GM13977 (cell line): ENCODE measurements at regions not wholly inside any gene's neighbourhood (a gene's known extent, or its start where the extent isn't known, plus 50 kb on each side); places are given as distances from the start of the nearest gene placed in this dataset.

Experiments
- DNase-seq: peaks from one replicate; pipeline ENCODE4 v3.0.0; 2012; ENCODE audit warnings: low spot score
- in situ Hi-C: fragments of 300-500 bp; cut with MboI; formaldehyde crosslinking; loops from one replicate; pipeline ENCODE4 v1.12.0; 2022; ENCODE audit warnings: low sequenced_read_pairs, low pct_unique_long_range_greater_than_20kb, mixed read lengths, inconsistent platforms; ENCODE audit not compliant: unreplicated experiment
- TF ChIP-seq, protein P1 (sequence below): IDR thresholded peaks from 2 replicates; pipeline ENCODE4 v1.5.1; 2012; ENCODE audit warnings: mild to moderate bottlenecking, control low read depth; ENCODE audit not compliant: insufficient read depth; ENCODE audit errors: extremely low read depth, missing control alignments

DNA sequence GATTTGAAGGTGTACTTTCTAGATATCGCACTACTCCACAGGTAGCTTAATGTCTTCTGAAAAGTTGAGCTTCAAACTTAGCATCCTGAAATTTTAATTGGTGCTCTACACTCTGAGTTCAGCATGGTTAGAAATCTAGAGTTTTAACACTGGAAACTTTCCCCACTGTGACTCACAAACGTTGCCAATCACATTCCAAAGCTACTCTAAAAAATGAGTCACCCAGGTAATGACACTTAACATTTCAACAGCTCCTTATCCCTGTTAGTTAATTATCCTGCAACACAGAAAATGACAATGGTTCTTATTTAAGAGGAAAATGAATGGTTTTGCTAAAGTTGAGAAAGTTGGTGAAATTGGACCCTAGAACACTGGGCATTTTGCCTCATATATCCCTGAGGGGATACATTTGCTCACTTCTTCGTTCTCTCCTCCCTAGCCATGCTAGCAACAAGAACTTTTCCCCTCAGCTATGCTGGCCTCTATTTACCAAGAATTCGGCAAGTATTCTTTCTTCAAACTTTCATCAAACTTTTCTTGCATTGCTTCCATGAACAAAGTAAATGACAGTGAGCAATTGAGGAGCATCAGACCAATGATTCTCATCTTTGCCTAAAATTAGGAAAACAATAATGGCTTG, 1024.1 kb upstream of the KLHL29 start:
- in situ Hi-C loops, result no loop called here
- TF ChIP-seq, protein P1, sequence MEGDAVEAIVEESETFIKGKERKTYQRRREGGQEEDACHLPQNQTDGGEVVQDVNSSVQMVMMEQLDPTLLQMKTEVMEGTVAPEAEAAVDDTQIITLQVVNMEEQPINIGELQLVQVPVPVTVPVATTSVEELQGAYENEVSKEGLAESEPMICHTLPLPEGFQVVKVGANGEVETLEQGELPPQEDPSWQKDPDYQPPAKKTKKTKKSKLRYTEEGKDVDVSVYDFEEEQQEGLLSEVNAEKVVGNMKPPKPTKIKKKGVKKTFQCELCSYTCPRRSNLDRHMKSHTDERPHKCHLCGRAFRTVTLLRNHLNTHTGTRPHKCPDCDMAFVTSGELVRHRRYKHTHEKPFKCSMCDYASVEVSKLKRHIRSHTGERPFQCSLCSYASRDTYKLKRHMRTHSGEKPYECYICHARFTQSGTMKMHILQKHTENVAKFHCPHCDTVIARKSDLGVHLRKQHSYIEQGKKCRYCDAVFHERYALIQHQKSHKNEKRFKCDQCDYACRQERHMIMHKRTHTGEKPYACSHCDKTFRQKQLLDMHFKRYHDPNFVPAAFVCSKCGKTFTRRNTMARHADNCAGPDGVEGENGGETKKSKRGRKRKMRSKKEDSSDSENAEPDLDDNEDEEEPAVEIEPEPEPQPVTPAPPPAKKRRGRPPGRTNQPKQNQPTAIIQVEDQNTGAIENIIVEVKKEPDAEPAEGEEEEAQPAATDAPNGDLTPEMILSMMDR, result no peak
- DNase-seq, result no peak

DNA sequence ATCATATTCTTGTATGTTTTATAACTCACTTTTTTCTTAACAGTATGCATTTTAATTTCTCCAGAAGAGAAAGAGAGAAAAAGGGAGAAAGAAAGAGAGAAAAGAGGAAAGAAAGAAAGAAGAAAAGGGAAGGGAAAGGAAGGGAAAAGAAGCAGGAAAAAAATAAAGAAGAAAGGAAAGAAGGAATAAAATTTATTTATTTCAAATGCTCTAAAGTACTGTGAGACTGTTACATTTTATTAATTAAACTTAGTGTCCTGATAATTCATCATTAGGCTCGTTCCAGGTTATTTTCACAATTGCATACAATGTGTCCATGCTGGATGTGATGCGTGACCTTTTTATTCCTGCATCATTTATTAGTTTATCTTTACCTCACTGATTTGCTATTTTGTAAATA, 1023.4 kb upstream of the KLHL29 start:
- DNase-seq, result no peak
- in situ Hi-C loops, result no loop called here
- TF ChIP-seq, protein P1, result no peak

DNA sequence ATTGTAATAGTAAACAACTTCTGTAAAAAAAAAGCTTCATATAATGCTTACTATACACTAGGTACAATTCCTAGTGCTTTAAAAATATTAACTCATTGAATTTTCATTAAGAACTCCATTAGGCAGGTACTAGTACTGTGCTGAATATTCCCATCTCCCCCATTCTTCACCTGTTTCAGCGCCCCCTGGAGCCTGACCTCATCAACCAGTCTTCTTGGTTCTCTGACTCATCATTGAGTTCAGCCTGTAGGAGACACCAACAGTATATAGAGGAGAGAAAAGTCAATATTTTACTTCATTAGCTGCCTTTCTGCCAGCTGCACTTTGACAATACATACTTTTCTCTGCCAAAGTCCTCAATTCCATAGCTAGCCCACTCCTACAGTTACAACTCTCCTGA, 1009.9 kb upstream of the KLHL29 start:
- in situ Hi-C loops, result no loop called here
- no peak for DNase-seq
- TF ChIP-seq, protein P1, result peak; percentile 19

DNA sequence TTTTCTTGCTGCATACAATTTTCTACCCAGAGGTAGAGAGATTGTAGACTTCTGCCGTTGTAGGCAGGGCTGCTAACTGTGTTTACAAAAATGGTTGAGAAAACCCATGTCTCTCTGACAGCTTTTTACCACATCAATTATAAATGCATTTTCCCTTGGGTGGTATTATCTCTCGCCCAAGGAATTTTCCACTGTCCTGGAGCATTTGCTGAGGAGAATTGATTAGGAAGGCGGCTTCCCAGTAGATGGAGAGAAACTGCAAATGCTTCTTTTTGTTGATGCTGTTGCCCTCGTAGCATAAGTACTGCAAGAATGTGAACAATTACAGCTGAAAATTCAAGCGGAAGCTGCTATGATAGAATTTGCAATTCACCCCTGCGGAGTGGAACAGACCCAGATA, 1007.7 kb upstream of the KLHL29 start:
- TF ChIP-seq, protein P1, result no peak
- in situ Hi-C loops, result no loop called here
- no peak for DNase-seq

DNA sequence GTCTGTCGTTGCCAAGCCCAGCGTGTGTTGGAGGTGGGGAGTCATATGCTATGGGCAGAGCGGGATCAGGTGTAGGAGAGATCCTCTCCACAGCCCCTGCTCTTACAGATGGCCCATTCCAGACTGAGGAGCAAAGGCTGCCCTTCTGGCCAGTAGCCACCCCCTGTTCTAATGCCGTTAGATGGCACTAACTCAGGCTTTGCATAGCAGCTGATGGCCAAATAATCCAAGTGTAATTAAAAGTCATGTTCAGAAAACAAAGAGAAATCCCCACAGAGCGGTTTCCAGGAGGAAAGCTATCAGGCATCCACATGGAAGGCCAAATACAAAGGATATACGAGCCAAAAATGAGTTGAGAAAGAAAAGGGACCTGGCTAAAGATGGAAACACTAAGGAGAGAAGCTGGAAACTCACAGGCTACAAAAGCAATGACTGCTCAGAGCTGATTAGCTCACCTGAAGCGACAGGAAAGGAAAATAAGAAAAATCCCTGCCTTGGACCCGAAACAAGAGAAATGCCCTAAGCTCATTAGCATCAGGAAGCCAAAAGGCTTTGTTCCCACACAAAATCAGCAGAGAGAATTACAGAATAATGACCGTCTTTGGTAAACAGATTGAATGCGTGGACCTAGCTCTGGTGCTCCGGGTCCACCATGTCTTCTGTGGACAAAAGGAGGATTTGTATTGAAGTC, 1002.4 kb upstream of the KLHL29 start:
- TF ChIP-seq, protein P1, result no peak
- DNase-seq, result no peak
- in situ Hi-C loops, result no loop called here

DNA sequence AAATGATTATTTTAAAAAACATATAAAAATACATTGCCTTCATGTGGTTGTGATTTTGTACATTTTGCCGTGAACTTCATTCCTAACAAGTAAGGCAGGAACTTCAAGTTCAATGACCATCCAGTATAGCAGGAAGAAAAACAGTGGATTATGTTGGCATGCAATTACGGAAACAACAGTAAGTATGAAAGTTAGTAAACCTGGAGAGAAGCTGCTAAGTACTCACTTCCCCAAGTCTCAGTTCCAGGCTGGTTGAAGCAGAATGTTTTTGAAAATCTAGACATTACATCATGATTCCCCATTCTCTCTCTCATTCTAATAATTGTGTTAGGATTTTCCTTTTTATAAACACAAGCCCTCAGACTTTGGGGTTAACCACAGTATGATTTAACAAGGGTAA, 987.1 kb upstream of the KLHL29 start:
- TF ChIP-seq, protein P1, result no peak
- in situ Hi-C loops, result no loop called here
- no peak for DNase-seq
